Left lung (tissue), 4 donors: ENCODE measurements at regions not wholly inside any gene's neighbourhood (a gene's known extent, or its start where the extent isn't known, plus 50 kb on each side); places are given as distances from the start of the nearest gene placed in this dataset.

ENCODE experiments used
- ATAC-seq: fragments of 200-7000 bp; cut with Tn5 transposase; one replicate; pipeline ENCODE4 v1.9.1; 2020; ENCODE audit warnings: moderate library complexity
- DNase-seq, 4 donors: peaks; one replicate each; pipeline ENCODE4 v3.0.0-alpha.2; 2013 to 2020
- H3K27ac ChIP-seq, 2 donors: fragments of 200-600 bp; sonication (generic) in 1 of 2; one replicate each; pipeline versions ENCODE4 v1.5.0 to v1.8.0; 2020 to 2021
- H3K27me3 ChIP-seq, 2 donors: fragments of 200-600 bp; sonication (generic) in 1 of 2; one replicate each; pipeline versions ENCODE4 v1.5.0 to v1.8.0; 2020 to 2021
- H3K36me3 ChIP-seq, 2 donors: fragments of 200-600 bp; sonication (generic) in 1 of 2; one replicate each; pipeline versions ENCODE4 v1.5.0 to v1.8.0; 2020 to 2021
- H3K4me1 ChIP-seq, 2 donors: fragments of 200-600 bp; one replicate each; pipeline ENCODE4 v1.8.0; 2021
- H3K4me3 ChIP-seq, 2 donors: fragments of 200-600 bp; sonication (generic) in 1 of 2; one replicate each; pipeline versions ENCODE4 v1.5.0 to v1.8.0; 2020 to 2021; ENCODE audit warnings: mild to moderate bottlenecking in 1 of 2
- H3K9me3 ChIP-seq, 2 donors: fragments of 200-600 bp; sonication (generic) in 1 of 2; one replicate each; pipeline versions ENCODE4 v1.5.0 to v1.8.0; 2020 to 2021
- CTCF ChIP-seq, 2 donors: fragments of 200-600 bp; sonication (generic) in 1 of 2; IDR thresholded peaks; one replicate each; pipeline versions ENCODE4 v1.5.0 to v1.8.0; 2021; ENCODE audit warnings: antibody characterized with exemption in 2 of 2
- intact Hi-C, 2 donors: fragments of 100-400 bp; cut with DNase I; formaldehyde crosslinking; loops; one replicate each; pipeline versions ENCODE4 v1.11.2 to v1.14.2; 2022
- donor health status: DM: no; HTN: yes; CAD: no.
- donor health status: DM: no; HTN: no; CAD: no.

GRCh38 chr6:147858421-147858820, 349.9 kb downstream of the SAMD5 start:
- H3K4me1 ChIP-seq: no peaks in the 10 kb centered on the region
- no peak for ATAC-seq
- H3K4me3 ChIP-seq: no peak overlapping the region
- no peak for DNase-seq
- H3K36me3 ChIP-seq: no peaks in the 10 kb centered on the region
- no peaks in the 10 kb centered on the region for H3K27me3 ChIP-seq
- no peaks in the 10 kb centered on the region for H3K9me3 ChIP-seq
- intact Hi-C loops: no loop called here
- TF ChIP-seq CTCF (IDR thresholded peaks at IDR 0.05): no peak
- H3K27ac ChIP-seq: no peak overlapping the region

GRCh38 chr6:147859071-147859470, 350.6 kb downstream of the SAMD5 start:
- H3K9me3 ChIP-seq: no peaks in the 10 kb centered on the region
- intact Hi-C loops: no loop called here
- no peaks in the 10 kb centered on the region for H3K4me1 ChIP-seq
- no peak for ATAC-seq
- no peak for DNase-seq
- H3K36me3 ChIP-seq: no peaks in the 10 kb centered on the region
- no peak overlapping the region for H3K27ac ChIP-seq
- TF ChIP-seq CTCF (IDR thresholded peaks at IDR 0.05): no peak
- H3K4me3 ChIP-seq: no peak overlapping the region
- no peaks in the 10 kb centered on the region for H3K27me3 ChIP-seq

- H3K27ac ChIP-seq: no peak overlapping the region
- ATAC-seq (no peak), DNase-seq (no peak)
- no peak overlapping the region for H3K4me3 ChIP-seq
- no peaks in the 10 kb centered on the region for H3K36me3 ChIP-seq
- no peak for TF ChIP-seq CTCF (IDR thresholded peaks at IDR 0.05)
- H3K4me1 ChIP-seq: no peaks in the 10 kb centered on the region
- no peaks in the 10 kb centered on the region for H3K27me3 ChIP-seq
- intact Hi-C loops: no loop called here
- H3K9me3 ChIP-seq: no peaks in the 10 kb centered on the region
Observed at GRCh38 chr6:147861696-147862095, 353.2 kb downstream of the SAMD5 start.

- no peaks in the 10 kb centered on the region for H3K9me3 ChIP-seq
- no peaks in the 10 kb centered on the region for H3K4me1 ChIP-seq
- no peak overlapping the region for H3K4me3 ChIP-seq
- no peak overlapping the region for H3K27ac ChIP-seq
- no peaks in the 10 kb centered on the region for H3K27me3 ChIP-seq
- no peak for TF ChIP-seq CTCF (IDR thresholded peaks at IDR 0.05)
- intact Hi-C loops: no loop called here
- H3K36me3 ChIP-seq: no peaks in the 10 kb centered on the region
- no peak for ATAC-seq
- no peak for DNase-seq
Observed at GRCh38 chr6:147867433-147868226, 359.1 kb downstream of the SAMD5 start.

- DNase-seq (no peak), ATAC-seq (no peak)
- no peaks in the 10 kb centered on the region for H3K27me3 ChIP-seq
- no peak for TF ChIP-seq CTCF (IDR thresholded peaks at IDR 0.05)
- intact Hi-C loops: no loop called here
- H3K4me1 ChIP-seq: no peaks in the 10 kb centered on the region
- no peaks in the 10 kb centered on the region for H3K9me3 ChIP-seq
- H3K27ac ChIP-seq: no peak overlapping the region
- no peak overlapping the region for H3K4me3 ChIP-seq
- H3K36me3 ChIP-seq: no peaks in the 10 kb centered on the region
Observed at GRCh38 chr6:147868427-147869190, 360.1 kb downstream of the SAMD5 start.
